ENCODE measurements at regions not wholly inside any gene's neighbourhood (a gene's known extent, or its start where the extent isn't known, plus 50 kb on each side); places are given as distances from the start of the nearest gene placed in this dataset.

- no peak overlapping the region for H4K8ac ChIP-seq (ENCODE audit: low read depth in 2 of 2, low read length in 2 of 2)
- 0% methylated on average over 1 of the region's 5 CpGs; no CpG with 5 or more reads in 1 of the 2 experiments for WGBS, 2 experiments (ENCODE audit: extremely low coverage in 2 of 2, insufficient read length in 1 of 2)
- POLR2A ChIA-PET (ENCODE audit: unreplicated experiment), result no interaction called here
- no peak overlapping the region for H3K4me3 ChIP-seq (ENCODE audit: insufficient read depth, low read depth, low read length)
- no peaks in the 10 kb centered on the region for H3K27me3 ChIP-seq (ENCODE audit: control insufficient read depth, insufficient read depth, low read length)
- H3K9me1 ChIP-seq (ENCODE audit: insufficient read depth, low read length), result no peaks in the 10 kb centered on the region
- dilution Hi-C loops (cut with HindIII; ENCODE audit: low sequenced_read_pairs, unreplicated experiment), result no loop called here
- no peak overlapping the region for H2BK15ac ChIP-seq (ENCODE audit: low read depth, low read length)
- ATAC-seq (ENCODE audit: low read depth) (no peak), DNase-seq (no peak)
- no peak overlapping the region for H4K5ac ChIP-seq (ENCODE audit: low read depth, low read length)
- H4K91ac ChIP-seq (ENCODE audit: insufficient read depth, low read depth, low read length), result no peak overlapping the region
- H2BK20ac ChIP-seq (ENCODE audit: low read depth, low read length), result no peak overlapping the region
- no peak overlapping the region for H2BK120ac ChIP-seq (ENCODE audit: low read depth, low read length)
- H3K14ac ChIP-seq (replicated peaks; ENCODE audit: low read depth, low read length), result no peak overlapping the region
- peaks cover 25% of the 10 kb centered on the region for H3K9me3 ChIP-seq (ENCODE audit: control insufficient read depth, insufficient read depth, low read length)
- no peaks in the 10 kb centered on the region for H3K36me3 ChIP-seq (ENCODE audit: control insufficient read depth, insufficient read depth, low read length)
- H4K20me1 ChIP-seq (ENCODE audit: insufficient read depth, low read length), result no peaks in the 10 kb centered on the region
- no peak overlapping the region for H2BK5ac ChIP-seq (ENCODE audit: low read depth, low read length, poor library complexity, severe bottlenecking)
- no peak overlapping the region for H3K9ac ChIP-seq (ENCODE audit: low read depth, low read length)
- no peak overlapping the region for H3K27ac ChIP-seq (ENCODE audit: insufficient read depth, low read length)
- H2AK5ac ChIP-seq (ENCODE audit: low read depth, low read length), result no peak overlapping the region
- in situ Hi-C loops (cut with MboI; ENCODE audit: low sequenced_read_pairs), result no loop called here
- TF ChIP-seq SMC3 (IDR thresholded peaks at IDR 0.05; ENCODE audit: low read depth, low read length) (no peak), FOS (IDR thresholded peaks at IDR 0.05; ENCODE audit: low read depth, low read length) (no peak), RAD21 (IDR thresholded peaks at IDR 0.05; ENCODE audit: low read length) (no peak), RCOR1 (IDR thresholded peaks at IDR 0.05; ENCODE audit: insufficient replicate concordance, low read length) (no peak), MXI1 (IDR thresholded peaks at IDR 0.05; ENCODE audit: borderline replicate concordance, low read depth, low read length) (no peak), ELK1 (IDR thresholded peaks at IDR 0.05; ENCODE audit: borderline replicate concordance, low read depth, low read length) (no peak)
- CTCF ChIA-PET, result no interaction called here
- H3K23ac ChIP-seq (ENCODE audit: low read depth, low read length), result no peak overlapping the region
- no peak overlapping the region for H3K18ac ChIP-seq (ENCODE audit: low read depth, low read length)
- no peaks in the 10 kb centered on the region for H3K79me1 ChIP-seq (ENCODE audit: low read depth in 1 of 2, low read length in 2 of 2)
- intact Hi-C loops (cut with micrococcal nuclease), result no loop called here
- no peak overlapping the region for H3K4ac ChIP-seq (ENCODE audit: low read depth, low read length)
- H3K4me2 ChIP-seq (ENCODE audit: low read depth, low read length), result no peak overlapping the region
- no peaks in the 10 kb centered on the region for H3K4me1 ChIP-seq (ENCODE audit: control insufficient read depth, insufficient read depth, low read length)
- H3K56ac ChIP-seq (ENCODE audit: extremely low read depth, insufficient read depth, low read length), result no peak overlapping the region
- no peak overlapping the region for H2AFZ ChIP-seq (replicated peaks; ENCODE audit: low read length, poor library complexity)
- H2AK9ac ChIP-seq (replicated peaks; ENCODE audit: low read depth, low read length, poor library complexity), result no peak overlapping the region
- no TSS peak for BruUV-seq (replicated peaks)
Measured at GRCh38 chr16:5482256-5482655, 384.7 kb upstream of the EEF2KMT start.
